GM18499 (cell line): ENCODE measurements at regions not wholly inside any gene's neighbourhood (a gene's known extent, or its start where the extent isn't known, plus 50 kb on each side); places are given as distances from the start of the nearest gene placed in this dataset.
"Not testable (repeated sequence)": the region's sequence is repeated elsewhere in the genome, so short reads cannot be mapped to it uniquely, and the experiment has no call there.

ENCODE experiments used
- ATAC-seq: cut with Tn5 transposase; IDR thresholded peaks from one replicate; pipeline ENCODE4 v1.9.1; 2021; ENCODE audit warnings: moderate number of reproducible peaks; ENCODE audit not compliant: insufficient read depth, unreplicated experiment

DNA sequence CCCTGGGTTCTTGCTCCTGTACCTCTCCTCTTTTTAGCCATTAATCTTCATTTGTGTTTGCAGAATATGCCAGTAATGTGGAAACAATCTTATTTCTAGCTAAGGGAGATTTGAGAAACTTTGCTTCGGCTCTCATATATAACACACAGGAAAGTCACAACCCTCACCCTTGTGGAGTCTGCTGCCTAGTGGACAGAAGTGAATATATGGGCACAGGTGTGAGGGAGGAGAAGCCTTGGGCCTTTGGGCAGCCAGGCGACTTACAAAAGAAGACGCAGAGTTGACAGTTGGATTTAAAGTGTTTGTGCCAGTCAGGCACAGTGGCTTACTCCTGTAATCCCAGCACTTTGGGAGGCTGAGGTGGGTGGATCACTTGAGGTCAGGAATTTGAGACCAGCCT, 181.8 kb upstream of the TBL1XR1 start:
- no peak for ATAC-seq

DNA sequence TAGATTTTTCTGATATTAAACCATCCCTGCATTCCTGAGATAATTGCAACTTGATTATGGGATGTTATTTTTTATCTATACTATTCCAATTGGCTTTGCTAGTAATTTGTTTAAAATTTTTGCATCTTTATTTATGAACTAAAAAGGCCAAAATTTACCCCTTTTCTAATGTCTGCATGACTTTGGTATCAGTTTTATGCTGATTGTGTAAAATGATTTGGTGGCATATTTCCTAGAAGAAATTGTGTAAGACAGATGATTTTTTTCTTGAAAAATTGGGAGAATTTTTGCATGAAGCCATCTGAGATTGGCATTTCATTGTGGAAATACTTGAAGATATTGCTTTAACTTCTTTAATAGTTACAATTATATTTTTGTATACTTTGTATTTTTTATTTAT, 183.8 kb upstream of the TBL1XR1 start:
- no peak for ATAC-seq

DNA sequence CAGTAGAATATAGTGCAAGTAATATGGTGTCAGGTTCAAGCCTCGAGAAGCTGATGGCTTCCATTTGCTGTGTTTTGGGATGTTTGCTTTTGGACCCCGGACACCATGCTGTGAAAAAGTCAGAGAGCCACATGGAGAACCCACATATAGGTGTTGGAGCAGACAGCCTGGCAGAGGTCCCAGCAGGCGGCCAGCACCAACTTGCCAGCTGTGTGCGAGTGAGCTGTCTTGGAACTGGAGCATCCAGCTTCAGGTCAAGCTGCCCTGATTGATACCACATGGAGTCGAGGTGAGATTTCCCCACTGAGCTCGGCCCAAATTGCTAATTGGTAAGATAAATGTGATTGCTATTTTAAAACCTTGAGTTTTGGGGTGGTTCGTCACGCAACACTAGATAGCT, 185.7 kb upstream of the TBL1XR1 start:
- no peak for ATAC-seq

DNA sequence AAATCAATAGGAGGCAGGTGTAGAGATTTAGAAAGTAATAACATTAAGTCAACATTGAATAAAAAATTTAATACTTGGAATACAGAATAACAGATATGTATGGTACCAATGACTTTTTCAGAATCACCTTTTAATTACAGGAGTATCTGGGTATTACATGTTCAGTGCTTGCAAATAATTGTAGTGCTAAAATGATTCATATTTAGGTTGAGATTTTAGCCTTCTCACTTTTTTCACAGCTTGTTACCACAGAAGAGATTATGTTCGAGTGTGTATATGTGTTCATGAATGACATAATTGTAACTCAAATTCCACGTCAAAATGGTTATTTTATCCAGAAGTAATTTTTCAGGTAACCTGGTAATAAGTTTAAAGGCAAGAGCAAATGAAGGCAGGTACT, 187.9 kb upstream of the TBL1XR1 start:
- no peak for ATAC-seq

DNA sequence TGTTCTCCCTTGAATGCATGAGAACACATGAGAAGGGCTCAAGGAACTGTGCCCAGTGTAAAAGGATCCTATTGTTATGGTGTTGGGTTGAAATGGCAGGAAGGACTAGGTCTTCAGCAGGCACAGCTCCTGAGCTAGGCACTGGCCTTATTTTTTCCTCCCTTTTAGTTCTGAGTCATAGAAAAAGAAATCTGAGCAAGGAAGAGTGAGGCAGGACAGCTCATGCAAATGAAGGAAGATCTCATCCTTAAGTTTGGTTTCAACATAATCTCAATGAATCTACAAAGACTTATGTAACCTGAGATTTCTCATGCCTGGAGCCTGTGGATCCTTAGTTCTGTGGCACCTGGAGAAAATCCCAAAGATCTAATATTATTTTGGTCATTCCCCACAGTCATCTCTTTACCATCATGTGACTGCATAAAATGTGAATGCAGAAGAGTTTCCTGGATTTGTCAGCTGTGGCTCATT, 188.6 kb upstream of the TBL1XR1 start:
- no peak for ATAC-seq

DNA sequence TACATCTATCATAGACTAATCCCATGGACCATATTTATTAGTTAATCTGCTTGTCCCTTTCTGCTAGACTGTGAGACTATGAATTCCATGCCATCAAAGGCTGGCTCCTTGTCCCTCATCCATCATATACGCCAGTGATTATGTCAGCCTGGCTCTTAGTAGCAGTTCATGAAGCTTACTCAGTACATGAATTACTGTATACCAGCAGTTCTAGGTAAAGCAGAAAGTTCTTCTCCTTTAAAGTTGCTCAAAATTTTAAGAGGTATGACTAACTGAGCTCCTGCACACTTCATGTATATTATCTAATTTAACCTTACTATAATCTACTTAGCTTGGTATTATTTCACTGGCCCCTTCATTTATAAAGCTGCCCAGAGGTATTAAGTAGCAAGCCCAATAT, 190.9 kb upstream of the TBL1XR1 start:
- ATAC-seq: no peak

DNA sequence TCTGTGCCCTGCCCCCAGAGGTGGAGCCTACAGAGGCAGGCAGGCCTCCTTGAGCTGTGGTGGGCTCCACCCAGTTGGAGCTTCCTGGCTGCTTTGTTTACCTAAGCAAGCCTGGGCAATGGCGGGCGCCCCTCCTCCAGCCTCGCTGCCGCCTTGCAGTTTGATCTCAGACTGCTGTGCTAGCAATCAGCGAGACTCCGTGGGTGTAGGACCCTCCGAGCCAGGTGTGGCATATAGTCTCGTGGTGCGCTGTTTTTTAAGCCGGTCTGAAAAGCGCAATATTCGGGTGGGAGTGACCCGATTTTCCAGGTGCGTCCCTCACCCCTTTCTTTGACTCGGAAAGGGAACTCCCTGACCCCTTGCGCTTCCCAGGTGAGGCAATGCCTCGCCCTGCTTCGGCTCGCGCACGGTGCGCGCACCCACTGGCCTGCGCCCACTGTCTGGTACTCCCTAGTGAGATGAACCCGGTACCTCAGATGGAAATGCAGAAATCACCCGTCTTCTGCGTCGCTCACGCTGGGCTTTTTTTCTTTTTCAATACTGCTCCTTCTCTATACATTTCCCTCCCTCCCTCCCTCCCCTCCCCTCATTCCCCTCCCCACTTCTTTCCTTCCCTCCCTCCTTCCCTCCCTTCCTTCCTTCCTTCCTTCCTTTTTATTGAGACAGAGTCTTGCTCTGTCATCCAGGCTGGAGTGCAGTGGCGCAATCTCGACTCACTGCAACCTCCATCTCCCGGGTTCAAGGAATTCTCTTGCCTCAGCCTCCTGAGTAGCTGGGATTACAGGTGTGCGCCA, 197.1 kb upstream of the TBL1XR1 start:
- not testable (repeated sequence) for ATAC-seq

DNA sequence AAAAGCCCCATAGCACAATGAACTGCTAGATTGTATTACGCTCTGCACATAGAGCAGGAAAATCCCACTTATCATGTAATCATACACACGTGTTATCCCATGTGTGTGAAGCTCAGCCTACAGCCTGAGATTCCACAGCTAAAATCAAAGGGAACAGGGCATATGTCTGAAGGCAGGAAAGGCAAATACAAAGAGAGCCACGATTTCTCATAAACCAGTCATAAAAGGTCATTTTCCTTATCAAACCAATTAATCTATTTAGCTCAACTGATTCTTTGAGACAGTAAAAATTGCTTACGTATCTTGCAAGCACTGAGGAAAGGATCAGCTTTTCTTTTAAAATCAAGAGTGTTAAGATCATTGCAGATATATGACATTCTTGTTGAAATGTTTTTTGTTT, 199.5 kb upstream of the TBL1XR1 start:
- ATAC-seq: no peak

DNA sequence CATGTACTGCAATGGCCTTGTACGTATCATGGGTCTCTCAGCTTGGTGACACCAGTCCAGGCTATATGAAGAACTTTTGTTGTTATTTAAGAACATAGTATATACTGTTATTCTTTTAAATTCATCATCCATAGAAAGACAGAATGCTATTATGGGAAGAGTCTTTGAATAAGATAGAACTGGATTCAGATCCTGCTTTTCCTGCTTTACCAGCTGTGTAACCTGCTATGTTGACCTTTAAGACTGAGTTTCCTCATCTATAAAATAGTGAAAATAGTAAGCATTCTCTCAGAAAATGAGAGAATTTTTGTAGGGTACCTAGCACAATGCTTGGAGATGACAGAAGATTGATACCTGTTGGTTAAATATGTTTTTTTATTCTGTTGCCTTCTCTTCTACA, 204.1 kb upstream of the TBL1XR1 start:
- ATAC-seq: no peak

DNA sequence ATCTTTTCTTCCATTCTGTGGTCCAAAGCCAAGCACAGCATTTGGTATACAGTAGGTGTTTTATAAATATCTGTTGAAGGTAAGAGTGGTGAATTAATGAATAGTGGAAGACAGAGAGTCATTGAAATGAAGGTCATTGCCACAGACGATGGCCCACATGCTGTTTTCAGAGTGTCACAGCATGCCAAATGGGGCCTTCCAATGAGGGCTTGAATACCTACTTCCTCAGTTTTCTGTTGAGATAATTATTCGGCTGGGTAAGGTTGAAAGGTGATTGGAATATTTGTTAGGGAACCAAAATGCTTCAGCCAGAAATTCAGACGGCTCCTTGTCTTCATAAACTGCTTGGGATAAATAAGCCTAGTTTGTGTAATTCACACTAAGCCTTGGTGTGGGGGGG, 205.3 kb upstream of the TBL1XR1 start:
- ATAC-seq: no peak

DNA sequence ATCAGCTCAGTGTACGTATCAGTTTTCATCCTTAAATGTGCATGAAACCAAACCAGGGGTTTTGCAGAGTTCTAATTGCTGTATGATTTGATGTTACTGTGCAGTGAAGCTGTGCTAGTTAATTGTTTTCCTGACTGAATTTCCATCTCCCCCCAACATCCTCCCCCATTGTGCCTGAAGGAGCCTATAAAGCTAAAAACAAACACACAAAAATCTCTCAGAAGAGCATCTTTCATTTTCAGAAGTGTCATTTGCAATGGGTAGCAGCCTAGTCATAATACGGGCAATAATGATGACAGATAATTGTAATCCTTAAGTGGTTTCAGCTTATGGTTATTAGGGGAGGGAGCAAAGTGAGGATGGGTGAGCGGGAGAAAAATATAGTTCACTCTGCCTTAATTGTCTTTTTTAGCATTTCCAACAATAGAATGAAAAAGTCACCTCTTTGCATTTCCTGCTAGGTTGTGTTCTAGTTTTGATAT, 207.9 kb upstream of the TBL1XR1 start:
- no peak for ATAC-seq

DNA sequence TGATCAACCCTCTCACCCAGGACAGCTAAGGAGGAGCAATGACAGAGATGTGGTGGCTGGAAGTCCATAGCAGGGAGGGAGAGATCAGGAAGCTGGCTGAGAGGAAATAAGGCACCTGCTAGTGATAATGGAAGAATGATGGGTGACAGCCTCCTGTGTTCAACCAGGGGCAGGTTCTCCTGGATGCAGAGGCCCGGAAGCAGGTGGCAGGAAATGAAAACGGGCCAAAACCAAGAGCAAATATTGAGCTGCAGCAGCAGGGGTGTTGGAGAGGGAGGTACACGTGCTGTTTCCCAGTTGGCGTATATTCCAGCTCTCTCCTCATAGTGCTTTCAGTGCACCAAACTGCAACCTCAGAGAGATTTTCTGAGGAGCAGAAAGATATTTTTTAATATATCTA, 213.4 kb upstream of the TBL1XR1 start:
- no peak for ATAC-seq

DNA sequence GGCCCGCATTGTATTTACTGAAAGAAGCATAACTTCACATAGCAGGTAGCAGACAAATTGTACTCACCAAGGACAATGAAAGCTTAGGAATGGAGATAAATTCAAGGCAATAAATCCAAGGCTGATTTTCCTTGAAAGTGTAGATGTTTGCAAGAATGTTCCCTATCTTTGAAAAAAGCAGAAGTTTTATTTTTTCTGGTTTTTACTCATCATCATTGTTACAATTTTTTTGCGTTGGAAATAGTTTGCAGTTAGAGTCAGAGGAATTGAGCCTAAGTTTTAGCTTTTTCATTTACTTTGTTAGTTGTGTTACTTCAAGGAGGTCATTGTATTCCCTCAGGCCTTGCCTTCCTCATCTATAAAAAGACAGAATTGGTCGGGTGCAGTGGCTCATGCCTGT, 213.9 kb upstream of the TBL1XR1 start:
- ATAC-seq: no peak

DNA sequence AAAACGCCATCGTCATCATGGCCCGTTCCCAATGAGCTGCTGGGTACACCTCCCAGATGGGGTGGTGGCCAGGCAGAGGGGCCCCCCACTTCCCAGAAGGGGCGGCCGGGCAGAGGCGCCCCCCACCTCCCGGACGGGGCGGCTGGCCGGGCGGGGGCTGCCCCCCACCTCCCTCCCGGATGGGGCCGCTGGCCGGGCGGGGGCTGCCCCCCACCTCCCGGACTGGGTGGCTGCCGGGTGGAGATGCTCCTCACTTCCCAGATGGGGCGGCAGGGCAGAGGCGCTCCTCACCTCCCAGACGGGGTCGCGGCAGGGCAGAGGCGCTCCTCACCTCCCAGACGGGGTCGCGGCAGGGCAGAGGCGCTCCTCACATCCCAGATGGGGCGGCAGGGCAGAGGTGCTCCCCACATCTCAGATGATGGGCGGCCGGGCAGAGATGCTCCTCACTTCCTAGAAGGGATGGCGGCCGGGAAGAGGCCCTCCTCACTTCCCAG, 215.4 kb upstream of the TBL1XR1 start:
- not testable (repeated sequence) for ATAC-seq

DNA sequence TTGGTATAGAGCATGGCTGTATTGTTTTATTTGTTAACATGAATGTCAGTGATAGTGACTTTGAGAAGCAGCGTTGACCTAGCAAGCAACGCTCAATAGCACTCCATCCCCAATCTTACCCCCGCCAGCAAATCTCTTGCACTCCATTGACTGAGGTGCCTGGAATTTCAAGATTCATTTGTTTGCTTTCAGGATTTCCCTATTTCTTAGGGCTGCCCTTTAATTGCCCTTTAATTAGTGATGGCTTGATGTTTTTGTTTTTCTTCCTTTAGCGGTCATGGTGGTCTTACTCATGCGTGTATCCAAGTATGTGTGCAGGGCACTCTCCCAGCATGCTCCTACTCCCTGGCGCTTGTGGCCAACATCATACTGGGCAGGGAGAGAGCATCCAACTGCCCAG, 216.8 kb upstream of the TBL1XR1 start:
- ATAC-seq: no peak

DNA sequence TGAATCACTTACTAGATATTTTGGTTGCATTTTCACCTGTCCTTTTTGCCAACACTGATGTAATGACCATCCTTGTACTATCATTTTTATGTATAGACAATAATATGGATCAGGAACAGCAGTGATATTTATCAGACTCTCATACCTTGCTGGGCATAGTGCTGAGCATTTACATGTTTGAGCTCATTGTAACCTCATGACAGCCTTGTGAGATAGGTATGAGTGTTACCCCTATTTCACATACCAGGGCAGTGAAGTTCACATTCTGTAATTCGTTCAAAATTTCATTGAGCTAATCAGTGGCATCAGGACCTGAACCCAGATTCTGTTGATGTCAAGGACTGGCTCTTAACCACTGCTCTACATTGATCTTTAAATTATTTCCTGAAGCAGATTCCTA, 221.5 kb upstream of the TBL1XR1 start:
- no peak for ATAC-seq

DNA sequence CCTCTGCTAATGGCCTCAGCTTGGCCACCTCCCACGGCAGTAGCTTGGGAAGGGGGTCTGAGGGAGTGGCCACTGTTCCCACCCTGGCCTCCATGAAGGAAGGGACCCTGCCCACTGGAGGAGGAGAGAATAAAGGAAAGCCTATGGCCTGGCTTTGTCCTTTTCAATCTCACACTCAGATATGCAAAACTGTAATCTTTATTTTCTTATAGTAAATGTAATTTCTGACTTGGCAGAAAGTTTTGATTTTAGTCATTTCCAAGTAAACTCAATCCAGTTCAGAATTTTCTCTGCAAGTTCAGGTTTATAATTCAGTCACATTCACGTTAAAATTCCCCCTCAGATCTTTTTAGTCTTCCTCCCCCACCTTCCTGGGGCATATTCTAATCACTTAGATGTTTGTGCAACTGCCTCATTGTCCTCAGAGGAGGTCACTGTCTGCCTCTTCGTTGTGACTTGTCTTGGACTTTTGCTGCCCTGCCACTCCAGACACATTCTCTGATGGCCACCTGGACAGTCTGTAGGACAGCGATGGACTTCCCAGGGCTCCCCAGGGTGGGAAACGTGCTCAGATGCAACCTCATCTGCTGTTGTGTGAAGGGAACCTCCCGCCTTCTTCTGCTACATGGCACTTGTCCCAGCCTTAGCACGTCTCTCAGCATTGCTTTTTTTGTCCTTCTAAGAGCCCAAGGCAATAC, 222.8 kb upstream of the TBL1XR1 start:
- ATAC-seq: no peak

DNA sequence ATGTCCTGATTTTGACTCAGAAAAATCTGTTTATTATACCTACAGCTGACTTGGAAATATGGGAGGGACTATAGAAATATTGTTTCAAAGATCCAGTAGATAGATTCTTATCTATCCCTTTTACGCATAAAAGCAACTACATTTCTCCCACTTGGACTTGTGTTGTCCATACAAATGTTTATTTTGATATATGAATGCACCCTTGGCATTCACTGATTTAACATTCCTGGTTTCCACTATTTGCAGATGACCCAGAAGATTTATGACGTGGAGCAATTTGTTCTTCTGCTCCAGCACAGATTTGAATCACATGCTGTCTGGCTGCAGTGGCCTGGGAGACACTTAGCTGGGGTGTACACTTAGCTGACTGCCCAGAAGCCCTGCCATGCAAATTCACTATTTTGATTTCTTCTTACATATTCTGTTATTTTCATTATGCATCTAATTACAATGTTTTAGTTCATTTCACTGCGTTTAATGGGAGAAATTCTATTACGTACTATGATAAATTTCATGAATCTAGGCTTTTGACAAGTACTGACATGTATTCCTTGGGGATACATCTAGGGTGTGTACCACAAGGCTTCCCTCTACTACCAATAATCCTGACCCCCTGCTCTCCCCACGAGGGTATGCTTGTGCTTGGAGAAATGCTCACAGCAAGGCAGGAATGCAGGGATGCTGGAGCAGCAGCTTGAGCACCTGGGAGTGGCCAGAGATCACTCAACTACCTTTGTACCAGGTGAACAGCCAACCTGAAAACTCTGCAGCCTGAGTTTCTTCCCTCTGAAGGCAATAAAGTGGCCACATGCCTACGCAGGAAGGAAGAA, 223.6 kb upstream of the TBL1XR1 start:
- ATAC-seq: no peak

DNA sequence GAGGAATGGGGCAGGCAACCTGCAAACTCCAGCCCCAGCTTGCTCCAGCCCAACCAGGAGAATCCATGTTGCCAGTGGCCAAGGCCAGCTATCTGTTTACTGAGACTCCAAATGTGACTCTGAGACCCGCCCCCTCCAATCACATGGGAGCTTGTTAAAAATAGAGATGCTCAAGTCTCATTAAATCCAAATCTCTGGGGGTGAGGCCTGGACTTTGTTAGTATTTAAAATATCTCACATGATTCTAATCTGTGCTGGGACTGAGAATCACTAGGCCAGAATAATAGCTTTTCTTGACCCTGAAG, 224.2 kb upstream of the TBL1XR1 start:
- no peak for ATAC-seq

DNA sequence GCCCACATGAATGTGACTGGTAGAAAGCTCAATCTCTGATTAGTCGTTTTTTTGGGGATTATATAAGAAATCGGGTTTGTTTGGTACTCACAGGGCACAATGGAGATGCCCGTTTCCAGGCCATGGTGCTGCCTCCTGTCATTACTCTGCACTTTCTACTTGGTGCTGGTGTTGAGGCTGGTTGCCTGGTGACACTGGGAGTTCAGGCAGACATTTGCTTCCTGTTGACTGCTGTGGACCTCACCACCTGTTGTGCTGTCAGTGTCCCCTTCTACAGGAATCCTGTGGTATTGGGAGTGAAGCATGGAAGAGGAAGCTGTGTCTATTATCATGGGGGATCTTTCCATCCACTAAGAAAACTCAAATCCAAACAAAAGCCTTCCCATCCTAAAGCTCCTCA, 227.2 kb upstream of the TBL1XR1 start:
- no peak for ATAC-seq

DNA sequence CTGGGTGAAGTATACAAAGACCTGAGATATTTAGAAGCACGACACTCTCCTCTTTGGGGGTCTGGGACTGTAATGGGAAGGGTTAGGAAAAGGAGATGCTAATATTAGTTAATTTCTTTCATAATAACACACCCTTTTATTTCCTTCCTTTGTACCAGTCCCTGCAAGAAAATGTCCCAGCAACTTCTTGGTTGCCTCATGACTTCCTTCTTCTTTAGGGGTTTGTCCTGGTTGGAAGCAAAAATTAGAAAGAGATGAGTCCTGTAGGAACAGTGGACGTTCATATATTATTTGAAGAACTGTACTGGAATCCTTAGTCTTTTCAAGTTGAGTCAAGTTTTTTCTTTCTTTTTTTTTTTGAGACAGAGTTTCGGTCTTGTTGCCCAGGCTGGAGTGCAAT, 227.8 kb upstream of the TBL1XR1 start:
- no peak for ATAC-seq
